Caco-2 (cell line): ENCODE measurements at regions not wholly inside any gene's neighbourhood (a gene's known extent, or its start where the extent isn't known, plus 50 kb on each side); places are given as distances from the start of the nearest gene placed in this dataset.

Source experiments
- BruUV-seq: library from RNA; stranded (reverse); fragments of 400-500 nt; replicated peaks from 2 replicates; lab custom pipeline; 2021; lab: Mats Ljungman, UMichigan
- CTCF ChIA-PET: fragments of 300-600 bp; sonication (Branson Sonifier 250); formaldehyde crosslinking; loops from one replicate; lab custom pipeline; 2022; ENCODE audit warnings: antibody characterized with exemption; lab: Charles Lee
- POLR2A ChIA-PET: fragments of 300-600 bp; sonication (Branson Sonifier 250); formaldehyde crosslinking; loops from one replicate; lab custom pipeline; 2022; ENCODE audit warnings: antibody characterized with exemption; lab: Charles Lee
- DNase-seq, 2 experiments: peaks; one replicate each; pipeline versions ENCODE4 v3.0.0 to v3.0.0-alpha.2; 2020 to 2022
- H3K27me3 ChIP-seq: replicated peaks from 2 replicates; pipeline ENCODE4 v1.6.0; 2011; ENCODE audit warnings: low read length; ENCODE audit not compliant: control insufficient read depth, insufficient read depth
- H3K36me3 ChIP-seq: 2 replicates; pipeline ENCODE4 v1.5.1; 2011; ENCODE audit warnings: low read length; ENCODE audit not compliant: control insufficient read depth, insufficient read depth
- H3K4me1 ChIP-seq: fragments of 250-450 bp; sonication (Bioruptor Pico); 2 replicates; pipeline ENCODE4 v1.5.1; 2020; ENCODE audit warnings: mild to moderate bottlenecking
- H3K4me3 ChIP-seq: 2 replicates; pipeline ENCODE4 v1.5.1; 2011; ENCODE audit warnings: low read depth, mild to moderate bottlenecking, control low read depth, low read length
- H3K9me3 ChIP-seq: fragments of 250-450 bp; sonication (Bioruptor Pico); 2 replicates; pipeline ENCODE4 v1.5.1; 2020; ENCODE audit warnings: mild to moderate bottlenecking, moderate library complexity
- H3K27ac Mint-ChIP-seq: one replicate; pipeline ENCODE4 v1.8.0; 2022; ENCODE audit warnings: mixed read lengths; ENCODE audit not compliant: unreplicated experiment
- H3K27me3 Mint-ChIP-seq: one replicate; pipeline ENCODE4 v1.8.0; 2022; ENCODE audit warnings: mixed read lengths; ENCODE audit not compliant: insufficient read depth, unreplicated experiment
- H3K36me3 Mint-ChIP-seq: one replicate; pipeline ENCODE4 v1.8.0; 2022; ENCODE audit warnings: mild to moderate bottlenecking, mixed read lengths; ENCODE audit not compliant: insufficient read depth, unreplicated experiment
- H3K4me1 Mint-ChIP-seq: one replicate; pipeline ENCODE4 v1.8.0; 2022; ENCODE audit warnings: low read depth, mixed read lengths; ENCODE audit not compliant: unreplicated experiment
- H3K4me3 Mint-ChIP-seq: one replicate; pipeline ENCODE4 v1.8.0; 2022; ENCODE audit warnings: mild to moderate bottlenecking, moderate library complexity, mixed read lengths; ENCODE audit not compliant: unreplicated experiment
- H3K9me3 Mint-ChIP-seq: one replicate; pipeline ENCODE4 v1.8.0; 2022; ENCODE audit warnings: mixed read lengths; ENCODE audit not compliant: unreplicated experiment
- CTCF ChIP-seq, 2 experiments: fragments of 200-600 bp in 1 of 2; IDR thresholded peaks; 1 replicate in 1 of 2; 2 replicates in 1 of 2; pipeline versions ENCODE4 v1.5.1 to v1.8.0; 2011 to 2022; ENCODE audit warnings: antibody characterized with exemption in 1 of 2, control low read depth in 1 of 2, inconsistent platforms in 1 of 2, low read depth in 1 of 2, low read length in 1 of 2, mild to moderate bottlenecking in 1 of 2, moderate library complexity in 1 of 2; ENCODE audit not compliant: insufficient read depth in 1 of 2, severe bottlenecking in 1 of 2, unreplicated experiment in 1 of 2
- intact Hi-C: fragments of 100-400 bp; cut with micrococcal nuclease; formaldehyde crosslinking; loops from one replicate; pipeline ENCODE4 v1.10.0; 2022; ENCODE audit not compliant: unreplicated experiment

GRCh38 chr5:167269146-167269545, 1022.3 kb upstream of the WWC1 start:
- POLR2A ChIA-PET: no interaction called here
- H3K27ac Mint-ChIP-seq: no peak overlapping the region
- CTCF ChIA-PET: no interaction called here
- no peaks in the 10 kb centered on the region for H3K36me3 Mint-ChIP-seq
- intact Hi-C loops: no loop called here
- H3K4me1 Mint-ChIP-seq: no peaks in the 10 kb centered on the region
- Histone ChIP-seq H3K4me3 (no peak overlapping the region), H3K4me1 (no peaks in the 10 kb centered on the region), H3K36me3 (no peaks in the 10 kb centered on the region), H3K27me3 (no peaks in the 10 kb centered on the region), H3K9me3 (no peaks in the 10 kb centered on the region)
- no peak for DNase-seq
- BruUV-seq: no TSS peak
- H3K27me3 Mint-ChIP-seq: peaks cover 3% of the 10 kb centered on the region
- no peak for TF ChIP-seq CTCF (IDR thresholded peaks at IDR 0.05; ENCODE audit: insufficient read depth in 1 of 2, low read depth in 1 of 2, low read length in 1 of 2, severe bottlenecking in 1 of 2, unreplicated experiment in 1 of 2)
- no peak overlapping the region for H3K4me3 Mint-ChIP-seq
- H3K9me3 Mint-ChIP-seq: no peaks in the 10 kb centered on the region

GRCh38 chr5:167271081-167271480, 1020.4 kb upstream of the WWC1 start:
- no peaks in the 10 kb centered on the region for H3K36me3 ChIP-seq
- no peak for TF ChIP-seq CTCF (IDR thresholded peaks at IDR 0.05; ENCODE audit: insufficient read depth in 1 of 2, low read depth in 1 of 2, low read length in 1 of 2, severe bottlenecking in 1 of 2, unreplicated experiment in 1 of 2)
- intact Hi-C loops: no loop called here
- no peaks in the 10 kb centered on the region for H3K4me1 ChIP-seq
- Mint-ChIP-seq H3K4me3 (no peak overlapping the region), H3K36me3 (no peaks in the 10 kb centered on the region), H3K27me3 (no peaks in the 10 kb centered on the region), H3K27ac (no peak overlapping the region), H3K4me1 (no peaks in the 10 kb centered on the region), H3K9me3 (no peaks in the 10 kb centered on the region)
- no peaks in the 10 kb centered on the region for H3K27me3 ChIP-seq
- DNase-seq: no peak
- CTCF ChIA-PET: interaction anchor here (1.0 kb wide), 1 partner anchor 9 kb away, joined by 3 read pairs; no protein-coding TSS in a partner anchor
- no TSS peak for BruUV-seq
- no peak overlapping the region for H3K4me3 ChIP-seq
- H3K9me3 ChIP-seq: no peaks in the 10 kb centered on the region
- POLR2A ChIA-PET: no interaction called here

- H3K9me3 ChIP-seq: no peaks in the 10 kb centered on the region
- CTCF ChIA-PET: no interaction called here
- no peak for TF ChIP-seq CTCF (IDR thresholded peaks at IDR 0.05; ENCODE audit: insufficient read depth in 1 of 2, low read depth in 1 of 2, low read length in 1 of 2, severe bottlenecking in 1 of 2, unreplicated experiment in 1 of 2)
- Mint-ChIP-seq H3K27me3 (no peaks in the 10 kb centered on the region), H3K4me1 (no peaks in the 10 kb centered on the region), H3K36me3 (no peaks in the 10 kb centered on the region), H3K27ac (no peak overlapping the region), H3K9me3 (no peaks in the 10 kb centered on the region), H3K4me3 (no peak overlapping the region)
- H3K4me1 ChIP-seq: no peaks in the 10 kb centered on the region
- BruUV-seq: no TSS peak
- DNase-seq: no peak
- no peaks in the 10 kb centered on the region for H3K27me3 ChIP-seq
- intact Hi-C loops: no loop called here
- POLR2A ChIA-PET: no interaction called here
- H3K36me3 ChIP-seq: no peaks in the 10 kb centered on the region
- no peak overlapping the region for H3K4me3 ChIP-seq
Observed at GRCh38 chr5:167271511-167271910, 1019.9 kb upstream of the WWC1 start.
